ENCODE measurements at regions not wholly inside any gene's neighbourhood (a gene's known extent, or its start where the extent isn't known, plus 50 kb on each side); places are given as distances from the start of the nearest gene placed in this dataset.

GRCh38 chr12:46981622-46982021 is 97.8 kb upstream of the PCED1B start:
- dilution Hi-C loops (cut with MboI; ENCODE audit: extremely low pct_ligation_motif_present, low sequenced_read_pairs) = no loop called here

DNA sequence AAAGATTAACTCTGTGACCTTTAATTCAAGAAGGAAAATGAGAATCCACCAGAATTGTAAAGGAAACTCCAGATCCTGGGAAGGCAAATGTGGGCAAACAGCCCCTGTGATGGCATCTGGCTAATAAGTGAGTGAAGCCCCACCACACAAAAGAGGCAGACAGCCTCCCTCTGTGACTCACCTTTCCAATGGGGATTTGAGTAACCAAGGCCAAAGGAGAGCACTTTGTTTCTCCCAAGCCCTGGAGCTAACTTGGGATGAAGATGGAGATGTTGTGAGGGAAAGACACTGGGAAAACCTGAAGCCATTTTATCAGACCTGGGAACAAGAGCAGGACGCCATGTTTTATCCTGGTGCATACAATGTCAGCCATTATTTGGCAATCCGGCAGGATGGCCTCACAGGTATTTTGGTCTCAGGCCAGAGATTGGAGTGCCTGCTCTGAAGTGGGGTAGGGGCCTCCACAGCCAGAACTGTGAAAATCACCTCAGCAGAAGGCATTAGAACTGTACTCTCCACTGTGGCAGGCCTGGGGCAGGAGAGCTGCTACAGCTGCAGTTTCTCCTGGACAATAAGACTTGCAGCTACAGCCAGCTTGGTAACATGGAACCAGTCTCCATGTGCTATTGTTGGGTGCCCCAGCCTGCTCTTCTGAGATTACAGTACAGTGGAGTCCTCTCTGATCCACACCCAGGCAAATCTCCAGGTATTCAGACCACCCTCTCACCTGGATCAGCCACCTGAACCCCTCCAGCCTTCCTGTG is 96.6 kb upstream of the PCED1B start:
- no peaks in the 10 kb centered on the region for H3K9me3 ChIP-seq (ENCODE audit: control insufficient read depth, low read depth, low read length)
- DNase-seq (ENCODE audit: low read depth, low spot score) (no peak), FAIRE-seq (peak; percentile 69)
- no peak overlapping the region for H3K27ac ChIP-seq (ENCODE audit: control insufficient read depth, insufficient read depth, low read length)
- H3K9ac ChIP-seq (ENCODE audit: control insufficient read depth, extremely low read depth, insufficient read depth, low read length) = no peak overlapping the region
- H3K79me2 ChIP-seq (ENCODE audit: control insufficient read depth, insufficient read depth, low read length) = no peaks in the 10 kb centered on the region
- no peak for TF ChIP-seq CTCF (optimal IDR thresholded peaks at IDR 0.05 in 1 of 3, IDR thresholded peaks at IDR 0.05 in 1 of 3, conservative IDR thresholded peaks at IDR 0.05 in 1 of 3; ENCODE audit: extremely low read depth in 1 of 3, insufficient read depth in 2 of 3, low read length in 3 of 3)
- no peak for TF ChIP-seq EZH2 (IDR thresholded peaks at IDR 0.05; ENCODE audit: low read length)
- no peaks in the 10 kb centered on the region for H3K9me1 ChIP-seq (ENCODE audit: control insufficient read depth, extremely low read depth, insufficient read depth, low read length)
- no peaks in the 10 kb centered on the region for H3K27me3 ChIP-seq (ENCODE audit: control insufficient read depth, extremely low read depth, insufficient read depth, low read length)
- H3K4me2 ChIP-seq (ENCODE audit: control insufficient read depth, extremely low read depth, insufficient read depth, low read depth, low read length) = peak overlapping the region; percentile 1
- H2AFZ ChIP-seq (ENCODE audit: control insufficient read depth, low read length) = peak overlapping the region; percentile 17
- no peaks in the 10 kb centered on the region for H3K36me3 ChIP-seq (ENCODE audit: control insufficient read depth in 2 of 2, extremely low read depth in 1 of 2, insufficient read depth in 2 of 2, low read length in 2 of 2)
- dilution Hi-C loops (cut with MboI; ENCODE audit: extremely low pct_ligation_motif_present, low sequenced_read_pairs) = no loop called here
- H4K20me1 ChIP-seq (ENCODE audit: control insufficient read depth, extremely low read depth, insufficient read depth, low read length) = no peaks in the 10 kb centered on the region
- H3K4me1 ChIP-seq (ENCODE audit: control insufficient read depth, extremely low read depth, insufficient read depth, low read length) = peaks cover 24% of the 10 kb centered on the region
- peak overlapping the region in 1 of 3 experiments; percentile 26 for H3K4me3 ChIP-seq (ENCODE audit: control insufficient read depth in 2 of 3, extremely low read depth in 1 of 3, insufficient read depth in 2 of 3, low read depth in 1 of 3, low read length in 3 of 3)

More at GRCh38 chr12:46981622-46982021, 97.8 kb upstream of the PCED1B start:
- H3K27ac ChIP-seq (ENCODE audit: control insufficient read depth, insufficient read depth, low read length) = no peak overlapping the region
- no peaks in the 10 kb centered on the region for H3K79me2 ChIP-seq (ENCODE audit: control insufficient read depth, insufficient read depth, low read length)
- H3K36me3 ChIP-seq (ENCODE audit: control insufficient read depth in 2 of 2, extremely low read depth in 1 of 2, insufficient read depth in 2 of 2, low read length in 2 of 2) = no peaks in the 10 kb centered on the region
- H4K20me1 ChIP-seq (ENCODE audit: control insufficient read depth, extremely low read depth, insufficient read depth, low read length) = no peaks in the 10 kb centered on the region
- TF ChIP-seq CTCF (optimal IDR thresholded peaks at IDR 0.05 in 1 of 3, IDR thresholded peaks at IDR 0.05 in 1 of 3, conservative IDR thresholded peaks at IDR 0.05 in 1 of 3; ENCODE audit: extremely low read depth in 1 of 3, insufficient read depth in 2 of 3, low read length in 3 of 3) (no peak), EZH2 (IDR thresholded peaks at IDR 0.05; ENCODE audit: low read length) (no peak)
- no peak overlapping the region for H3K4me2 ChIP-seq (ENCODE audit: control insufficient read depth, extremely low read depth, insufficient read depth, low read depth, low read length)
- H3K9me1 ChIP-seq (ENCODE audit: control insufficient read depth, extremely low read depth, insufficient read depth, low read length) = no peaks in the 10 kb centered on the region
- H2AFZ ChIP-seq (ENCODE audit: control insufficient read depth, low read length) = no peak overlapping the region
- H3K9ac ChIP-seq (ENCODE audit: control insufficient read depth, extremely low read depth, insufficient read depth, low read length) = no peak overlapping the region
- no peaks in the 10 kb centered on the region for H3K9me3 ChIP-seq (ENCODE audit: control insufficient read depth, low read depth, low read length)
- FAIRE-seq (peak; percentile 29), DNase-seq (ENCODE audit: low read depth, low spot score) (no peak)
- no peaks in the 10 kb centered on the region for H3K27me3 ChIP-seq (ENCODE audit: control insufficient read depth, extremely low read depth, insufficient read depth, low read length)
- H3K4me3 ChIP-seq (ENCODE audit: control insufficient read depth in 2 of 3, extremely low read depth in 1 of 3, insufficient read depth in 2 of 3, low read depth in 1 of 3, low read length in 3 of 3) = no peak overlapping the region
- peaks cover 24% of the 10 kb centered on the region for H3K4me1 ChIP-seq (ENCODE audit: control insufficient read depth, extremely low read depth, insufficient read depth, low read length)
